SU-DHL-6 (cell line): ENCODE measurements at regions not wholly inside any gene's neighbourhood (a gene's known extent, or its start where the extent isn't known, plus 50 kb on each side); places are given as distances from the start of the nearest gene placed in this dataset.

Experiments
- H2AFZ ChIP-seq: fragments of 200-600 bp; sonication (generic); 2 replicates; pipeline ENCODE4 v1.6.1; 2014; ENCODE audit warnings: low read depth, mild to moderate bottlenecking, moderate library complexity, mixed read lengths, antibody characterized with exemption, low read length; ENCODE audit not compliant: severe bottlenecking
- H3F3A ChIP-seq: fragments of 200-600 bp; shearing (Covaris generic); 2 replicates; pipeline ENCODE4 v1.6.0; 2016; ENCODE audit warnings: antibody characterized with exemption, mild to moderate bottlenecking; ENCODE audit not compliant: insufficient read depth
- H3K27ac ChIP-seq: fragments of 200-600 bp; sonication (generic); 2 replicates; pipeline ENCODE4 v1.5.1; 2016; ENCODE audit warnings: low read depth, mild to moderate bottlenecking, low read length, moderate library complexity, mixed read lengths
- H3K27me3 ChIP-seq: fragments of 200-600 bp; sonication (generic), shearing (Covaris generic); 2 replicates; pipeline ENCODE4 v1.6.0; 2014; ENCODE audit warnings: mild to moderate bottlenecking, low read length
- H3K36me3 ChIP-seq: fragments of 200-600 bp; sonication (generic); 2 replicates; pipeline ENCODE4 v1.6.1; 2014; ENCODE audit warnings: mild to moderate bottlenecking, low read length, mixed read lengths
- H3K4me2 ChIP-seq: fragments of 300-600, 200-600 bp; shearing (Covaris generic), sonication (generic); 2 replicates; pipeline ENCODE4 v1.6.0; 2014; ENCODE audit warnings: low read length, low read depth, mild to moderate bottlenecking; ENCODE audit not compliant: poor library complexity, severe bottlenecking
- H3K4me3 ChIP-seq: fragments of 200-600 bp; sonication (generic); 2 replicates; pipeline ENCODE4 v1.5.1; 2014; ENCODE audit warnings: antibody characterized with exemption, low read length, mild to moderate bottlenecking, mixed read lengths; ENCODE audit not compliant: insufficient read depth, poor library complexity, severe bottlenecking
- H3K79me2 ChIP-seq: fragments of 200-600 bp; sonication (generic); 2 replicates; pipeline ENCODE4 v1.6.1; 2014; ENCODE audit warnings: mild to moderate bottlenecking, low read length, moderate library complexity; ENCODE audit not compliant: insufficient read depth
- H3K9ac ChIP-seq: fragments of 200-600 bp; sonication (generic); 2 replicates; pipeline ENCODE4 v1.7.0; 2014; ENCODE audit warnings: mild to moderate bottlenecking, low read length
- H3K9me2 ChIP-seq: fragments of 200-600 bp; sonication (generic); replicated peaks from 2 replicates; pipeline ENCODE4 v1.6.1; 2014; ENCODE audit warnings: low read length; ENCODE audit not compliant: insufficient read depth
- H3K9me3 ChIP-seq: fragments of 200-600 bp; sonication (generic); 2 replicates; pipeline ENCODE4 v1.6.1; 2014; ENCODE audit warnings: low read length, mixed read lengths; ENCODE audit not compliant: insufficient read depth
- H4K20me1 ChIP-seq: fragments of 200-600 bp; sonication (generic); 2 replicates; pipeline ENCODE4 v1.6.1; 2014; ENCODE audit warnings: low read depth, mild to moderate bottlenecking, antibody characterized with exemption, low read length, moderate library complexity, mixed read lengths
- EZH2phosphoT487 ChIP-seq: fragments of 200-600 bp; sonication (generic), shearing (Covaris generic); conservative IDR thresholded peaks from 2 replicates; pipeline ENCODE4 v1.6.1; 2018; ENCODE audit warnings: mild to moderate bottlenecking, antibody characterized with exemption, low read length, moderate library complexity, mixed read lengths
- TF ChIP-seq, protein P1 (sequence below): fragments of 200-600 bp; sonication (generic); IDR thresholded peaks from one replicate; pipeline ENCODE4 v1.5.1; 2017; ENCODE audit warnings: antibody characterized with exemption, mild to moderate bottlenecking, low read length, moderate library complexity; ENCODE audit not compliant: insufficient read depth, poor library complexity, severe bottlenecking

GRCh38 chr6:122187186-122187585, 212.3 kb upstream of the HSF2 start:
- no peak overlapping the region for H3K9ac ChIP-seq
- no peaks in the 10 kb centered on the region for H3F3A ChIP-seq
- H3K79me2 ChIP-seq, result no peaks in the 10 kb centered on the region
- no peak overlapping the region for H3K4me2 ChIP-seq
- H3K27me3 ChIP-seq, result no peaks in the 10 kb centered on the region
- no peak overlapping the region for H2AFZ ChIP-seq
- no peaks in the 10 kb centered on the region for H3K9me3 ChIP-seq
- no peaks in the 10 kb centered on the region for H4K20me1 ChIP-seq
- no peak overlapping the region for H3K27ac ChIP-seq
- H3K9me2 ChIP-seq, result no peaks in the 10 kb centered on the region
- no peak overlapping the region for H3K4me3 ChIP-seq
- TF ChIP-seq, protein P1, sequence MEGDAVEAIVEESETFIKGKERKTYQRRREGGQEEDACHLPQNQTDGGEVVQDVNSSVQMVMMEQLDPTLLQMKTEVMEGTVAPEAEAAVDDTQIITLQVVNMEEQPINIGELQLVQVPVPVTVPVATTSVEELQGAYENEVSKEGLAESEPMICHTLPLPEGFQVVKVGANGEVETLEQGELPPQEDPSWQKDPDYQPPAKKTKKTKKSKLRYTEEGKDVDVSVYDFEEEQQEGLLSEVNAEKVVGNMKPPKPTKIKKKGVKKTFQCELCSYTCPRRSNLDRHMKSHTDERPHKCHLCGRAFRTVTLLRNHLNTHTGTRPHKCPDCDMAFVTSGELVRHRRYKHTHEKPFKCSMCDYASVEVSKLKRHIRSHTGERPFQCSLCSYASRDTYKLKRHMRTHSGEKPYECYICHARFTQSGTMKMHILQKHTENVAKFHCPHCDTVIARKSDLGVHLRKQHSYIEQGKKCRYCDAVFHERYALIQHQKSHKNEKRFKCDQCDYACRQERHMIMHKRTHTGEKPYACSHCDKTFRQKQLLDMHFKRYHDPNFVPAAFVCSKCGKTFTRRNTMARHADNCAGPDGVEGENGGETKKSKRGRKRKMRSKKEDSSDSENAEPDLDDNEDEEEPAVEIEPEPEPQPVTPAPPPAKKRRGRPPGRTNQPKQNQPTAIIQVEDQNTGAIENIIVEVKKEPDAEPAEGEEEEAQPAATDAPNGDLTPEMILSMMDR, result no peak
- TF ChIP-seq EZH2phosphoT487, result no peak
- H3K36me3 ChIP-seq, result no peaks in the 10 kb centered on the region

GRCh38 chr6:122198922-122199321, 200.5 kb upstream of the HSF2 start:
- H3K36me3 ChIP-seq, result no peaks in the 10 kb centered on the region
- H3K4me2 ChIP-seq, result no peak overlapping the region
- H4K20me1 ChIP-seq, result no peaks in the 10 kb centered on the region
- no peaks in the 10 kb centered on the region for H3K9me2 ChIP-seq
- no peak overlapping the region for H2AFZ ChIP-seq
- H3K79me2 ChIP-seq, result no peaks in the 10 kb centered on the region
- no peak overlapping the region for H3K27ac ChIP-seq
- H3F3A ChIP-seq, result no peaks in the 10 kb centered on the region
- H3K9ac ChIP-seq, result no peak overlapping the region
- H3K27me3 ChIP-seq, result no peaks in the 10 kb centered on the region; the same call in 1 of the 2 replicates
- TF ChIP-seq EZH2phosphoT487, result no peak
- TF ChIP-seq, protein P1, result no peak
- no peak overlapping the region for H3K4me3 ChIP-seq
- H3K9me3 ChIP-seq, result no peaks in the 10 kb centered on the region

GRCh38 chr6:122200440-122200839, 199.0 kb upstream of the HSF2 start:
- Histone ChIP-seq H3K4me3 (no peak overlapping the region), H3K9ac (no peak overlapping the region), H3K4me2 (no peak overlapping the region), H3F3A (no peaks in the 10 kb centered on the region), H4K20me1 (no peaks in the 10 kb centered on the region), H3K79me2 (no peaks in the 10 kb centered on the region), H3K27me3 (no peaks in the 10 kb centered on the region; the same call in 1 of the 2 replicates), H3K27ac (no peak overlapping the region), H3K9me3 (no peaks in the 10 kb centered on the region), H2AFZ (no peak overlapping the region), H3K9me2 (no peaks in the 10 kb centered on the region), H3K36me3 (no peaks in the 10 kb centered on the region)
- TF ChIP-seq EZH2phosphoT487, result no peak
- TF ChIP-seq, protein P1, result no peak
